H9 (cell line): ENCODE measurements at regions not wholly inside any gene's neighbourhood (a gene's known extent, or its start where the extent isn't known, plus 50 kb on each side); places are given as distances from the start of the nearest gene placed in this dataset.

Source experiments
- DNase-seq: peaks from one replicate; pipeline ENCODE4 v3.0.0-alpha.2; 2017
- H2AFZ ChIP-seq: one replicate; pipeline ENCODE4 v1.6.1; 2013; ENCODE audit warnings: mild to moderate bottlenecking, low read length, control low read depth, moderate library complexity
- H2AK5ac ChIP-seq: 2 replicates; pipeline ENCODE4 v1.6.1; 2013; ENCODE audit warnings: low read length, control low read depth, mixed read lengths; ENCODE audit not compliant: insufficient read length
- H2BK120ac ChIP-seq: one replicate; pipeline ENCODE4 v1.6.1; 2013; ENCODE audit warnings: low read depth, mild to moderate bottlenecking, low read length, control low read depth, inconsistent platforms; ENCODE audit not compliant: poor library complexity, severe bottlenecking
- H2BK12ac ChIP-seq: 2 replicates; pipeline ENCODE4 v1.6.1; 2013; ENCODE audit warnings: low read length, control low read depth, mixed read lengths, low read depth; ENCODE audit not compliant: insufficient read length
- H2BK15ac ChIP-seq: 2 replicates; pipeline ENCODE4 v1.6.1; 2013; ENCODE audit warnings: low read depth, low read length, control low read depth
- H2BK20ac ChIP-seq: one replicate; pipeline ENCODE4 v1.6.1; 2013; ENCODE audit warnings: low read depth, mild to moderate bottlenecking, low read length, control low read depth, inconsistent platforms; ENCODE audit not compliant: poor library complexity, severe bottlenecking
- H2BK5ac ChIP-seq: 2 replicates; pipeline ENCODE4 v1.6.1; 2013; ENCODE audit warnings: low read length, control low read depth, mixed read lengths; ENCODE audit not compliant: insufficient read length
- H3K14ac ChIP-seq: 2 replicates; pipeline ENCODE4 v1.6.1; 2013; ENCODE audit warnings: low read length, control low read depth; ENCODE audit not compliant: insufficient read depth
- H3K18ac ChIP-seq: 2 replicates; pipeline ENCODE4 v1.6.1; 2013; ENCODE audit warnings: low read depth, mild to moderate bottlenecking, mixed read lengths, low read length, control low read depth; ENCODE audit not compliant: insufficient read length
- H3K23ac ChIP-seq: 2 replicates; pipeline ENCODE4 v1.6.1; 2013; ENCODE audit warnings: low read length, control low read depth, mixed read lengths, low read depth; ENCODE audit not compliant: insufficient read length
- H3K23me2 ChIP-seq: 2 replicates; pipeline ENCODE4 v1.6.1; 2013; ENCODE audit warnings: low read depth, mild to moderate bottlenecking, mixed read lengths, low read length, control low read depth; ENCODE audit not compliant: insufficient read length, poor library complexity, severe bottlenecking
- H3K27ac ChIP-seq: 2 replicates; pipeline ENCODE4 v1.5.1; 2013; ENCODE audit warnings: low read length, control low read depth, mixed read lengths, low read depth; ENCODE audit not compliant: insufficient read length
- H3K27me3 ChIP-seq: 2 replicates; pipeline ENCODE4 v1.6.1; 2013; ENCODE audit warnings: low read length, control low read depth, inconsistent platforms; ENCODE audit not compliant: insufficient read depth
- H3K4ac ChIP-seq: 2 replicates; pipeline ENCODE4 v1.6.1; 2013; ENCODE audit warnings: low read depth, mild to moderate bottlenecking, control low read depth, inconsistent platforms, low read length, moderate library complexity
- H3K4me1 ChIP-seq: 2 replicates; pipeline ENCODE4 v1.6.1; 2013; ENCODE audit warnings: low read length, control low read depth, inconsistent platforms; ENCODE audit not compliant: insufficient read depth
- H3K4me2 ChIP-seq: 2 replicates; pipeline ENCODE4 v1.6.1; 2013; ENCODE audit warnings: low read length, control low read depth, mixed read lengths; ENCODE audit not compliant: insufficient read length, insufficient read depth
- H3K56ac ChIP-seq: 2 replicates; pipeline ENCODE4 v1.6.1; 2013; ENCODE audit warnings: low read depth, mild to moderate bottlenecking, mixed read lengths, low read length, control low read depth; ENCODE audit not compliant: insufficient read length
- H3K79me1 ChIP-seq: 2 replicates; pipeline ENCODE4 v1.6.1; 2013; ENCODE audit warnings: low read depth, mild to moderate bottlenecking, moderate library complexity, low read length, control low read depth, inconsistent platforms; ENCODE audit not compliant: insufficient read depth, poor library complexity, severe bottlenecking
- H3K79me2 ChIP-seq: 2 replicates; pipeline ENCODE4 v1.6.1; 2013; ENCODE audit warnings: low read length, control low read depth, inconsistent platforms; ENCODE audit not compliant: insufficient read depth
- H3K9ac ChIP-seq: 2 replicates; pipeline ENCODE4 v1.6.1; 2013; ENCODE audit warnings: low read length, control low read depth, mixed read lengths; ENCODE audit not compliant: insufficient read length; ENCODE audit errors: extremely low read depth
- H3K9me3 ChIP-seq: one replicate; pipeline ENCODE4 v1.6.1; 2013; ENCODE audit warnings: low read depth, low read length, inconsistent platforms; ENCODE audit not compliant: control insufficient read depth
- H3T11ph ChIP-seq: one replicate; pipeline ENCODE4 v1.6.1; 2013; ENCODE audit warnings: mild to moderate bottlenecking, low read length, control low read depth, inconsistent platforms
- H4K20me1 ChIP-seq: one replicate; pipeline ENCODE4 v1.6.1; 2013; ENCODE audit not compliant: control insufficient read depth, insufficient read length, insufficient read depth
- H4K5ac ChIP-seq: 2 replicates; pipeline ENCODE4 v1.6.1; 2013; ENCODE audit warnings: low read depth, mild to moderate bottlenecking, mixed read lengths, low read length, control low read depth; ENCODE audit not compliant: insufficient read length
- H4K8ac ChIP-seq: replicated peaks from 2 replicates; pipeline ENCODE4 v1.6.1; 2013; ENCODE audit warnings: low read length, control low read depth, mixed read lengths, low read depth; ENCODE audit not compliant: insufficient read length
- H4K91ac ChIP-seq: 2 replicates; pipeline ENCODE4 v1.6.1; 2013; ENCODE audit warnings: low read depth, mild to moderate bottlenecking, moderate library complexity, mixed read lengths, low read length, control low read depth; ENCODE audit not compliant: insufficient read length
- H3K27ac Mint-ChIP-seq, 3 experiments: 2 replicates in 2 of 3; 3 replicates in 1 of 3; pipeline ENCODE4 v1.8.0; 2020 to 2021; ENCODE audit warnings: mixed read lengths in 3 of 3, mild to moderate bottlenecking in 1 of 3, moderate library complexity in 1 of 3
- H3K27me3 Mint-ChIP-seq: 2 replicates; pipeline ENCODE4 v1.8.0; 2021; ENCODE audit warnings: low read depth, mild to moderate bottlenecking, moderate library complexity, mixed read lengths
- H3K36me3 Mint-ChIP-seq, 3 experiments: 2 replicates in 2 of 3; 3 replicates in 1 of 3; pipeline ENCODE4 v1.8.0; 2020 to 2021; ENCODE audit warnings: low read depth in 3 of 3, mixed read lengths in 3 of 3; ENCODE audit not compliant: insufficient read depth in 1 of 3
- H3K4me1 Mint-ChIP-seq, 2 experiments: 2 replicates each; pipeline ENCODE4 v1.8.0; 2020; ENCODE audit warnings: mixed read lengths in 2 of 2
- H3K4me3 Mint-ChIP-seq, 2 experiments: 2 replicates in 1 of 2; 3 replicates in 1 of 2; pipeline ENCODE4 v1.8.0; 2020 to 2021; ENCODE audit warnings: mild to moderate bottlenecking in 2 of 2, mixed read lengths in 2 of 2, moderate library complexity in 1 of 2
- H3K9me3 Mint-ChIP-seq, 2 experiments: 2 replicates in 1 of 2; 3 replicates in 1 of 2; pipeline ENCODE4 v1.8.0; 2020; ENCODE audit warnings: mild to moderate bottlenecking in 2 of 2, mixed read lengths in 2 of 2, moderate library complexity in 1 of 2
- WGBS: extraction: QIAGEN DNeasy Blood & Tissue Kit; methylation state at CpG from one replicate; pipeline ENCODE4 v1.1.7; 2013; ENCODE audit warnings: missing lambda C conversion rate, low lambda C conversion rate, mixed read lengths; ENCODE audit not compliant: insufficient read length; ENCODE audit errors: extremely low coverage; 5-methylcytosine and 5-hydroxymethylcytosine counted together
- TF ChIP-seq, protein P1 (sequence below): fragments of 200-600 bp; sonication (generic); conservative IDR thresholded peaks from 3 replicates; pipeline ENCODE4 v1.8.0; 2021; ENCODE audit warnings: antibody characterized with exemption, mild to moderate bottlenecking

DNA sequence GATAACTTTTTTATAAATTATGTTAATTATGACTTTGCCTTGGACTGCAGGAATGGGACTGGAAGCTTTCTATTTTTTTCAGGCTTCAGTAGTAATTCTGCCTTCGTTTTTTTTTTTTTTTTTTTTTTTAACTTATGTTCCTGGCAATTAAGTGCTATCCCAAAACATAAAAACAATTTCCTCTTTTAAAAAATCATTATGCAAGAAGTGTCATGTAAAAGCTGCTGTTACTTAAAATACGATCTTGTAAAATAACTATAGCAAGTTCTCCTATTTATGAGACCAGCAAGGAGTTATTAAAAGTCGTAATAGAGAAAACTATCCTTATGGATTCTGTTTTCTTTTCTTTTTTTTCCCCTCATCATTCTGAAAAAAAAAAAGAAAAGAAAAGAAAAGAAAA, 106.6 kb upstream of the FOXN2 start:
- Histone ChIP-seq H3K27me3 (no peaks in the 10 kb centered on the region), H4K5ac (no peak overlapping the region), H3T11ph (no peak overlapping the region), H3K23me2 (no peaks in the 10 kb centered on the region), H3K9me3 (no peaks in the 10 kb centered on the region), H3K18ac (no peak overlapping the region), H3K23ac (no peak overlapping the region), H2BK120ac (no peak overlapping the region), H3K9ac (no peak overlapping the region), H2BK5ac (no peak overlapping the region), H4K91ac (no peak overlapping the region), H2BK20ac (no peak overlapping the region), H3K4ac (no peak overlapping the region), H4K8ac (no peak overlapping the region), H3K56ac (no peak overlapping the region), H3K4me1 (peaks cover 13% of the 10 kb centered on the region; the same call in 1 of the 2 replicates), H3K4me2 (peak overlapping the region; percentile 72), H3K79me2 (no peaks in the 10 kb centered on the region), H2AK5ac (no peak overlapping the region), H4K20me1 (no peaks in the 10 kb centered on the region), H3K27ac (no peak overlapping the region), H2BK15ac (no peak overlapping the region), H2BK12ac (no peak overlapping the region), H2AFZ (no peak overlapping the region), H3K14ac (no peak overlapping the region), H3K79me1 (no peaks in the 10 kb centered on the region)
- WGBS, result no CpG with 5 or more reads among the region's 3 CpGs
- no peak overlapping the region for H3K27ac Mint-ChIP-seq
- no peak for DNase-seq
- no peaks in the 10 kb centered on the region; the same call in 1 of the 2 replicates for H3K27me3 Mint-ChIP-seq
- no peaks in the 10 kb centered on the region for H3K9me3 Mint-ChIP-seq
- 0 out of 7 replicates have a peak, but pooled peaks cover 0 to 2% (median 0%) of the 10 kb centered on the region in 3 experiments for H3K36me3 Mint-ChIP-seq
- TF ChIP-seq, protein P1, sequence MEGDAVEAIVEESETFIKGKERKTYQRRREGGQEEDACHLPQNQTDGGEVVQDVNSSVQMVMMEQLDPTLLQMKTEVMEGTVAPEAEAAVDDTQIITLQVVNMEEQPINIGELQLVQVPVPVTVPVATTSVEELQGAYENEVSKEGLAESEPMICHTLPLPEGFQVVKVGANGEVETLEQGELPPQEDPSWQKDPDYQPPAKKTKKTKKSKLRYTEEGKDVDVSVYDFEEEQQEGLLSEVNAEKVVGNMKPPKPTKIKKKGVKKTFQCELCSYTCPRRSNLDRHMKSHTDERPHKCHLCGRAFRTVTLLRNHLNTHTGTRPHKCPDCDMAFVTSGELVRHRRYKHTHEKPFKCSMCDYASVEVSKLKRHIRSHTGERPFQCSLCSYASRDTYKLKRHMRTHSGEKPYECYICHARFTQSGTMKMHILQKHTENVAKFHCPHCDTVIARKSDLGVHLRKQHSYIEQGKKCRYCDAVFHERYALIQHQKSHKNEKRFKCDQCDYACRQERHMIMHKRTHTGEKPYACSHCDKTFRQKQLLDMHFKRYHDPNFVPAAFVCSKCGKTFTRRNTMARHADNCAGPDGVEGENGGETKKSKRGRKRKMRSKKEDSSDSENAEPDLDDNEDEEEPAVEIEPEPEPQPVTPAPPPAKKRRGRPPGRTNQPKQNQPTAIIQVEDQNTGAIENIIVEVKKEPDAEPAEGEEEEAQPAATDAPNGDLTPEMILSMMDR, result no peak
- H3K4me3 Mint-ChIP-seq, result no peak overlapping the region
- peaks cover 38 to 42% of the 10 kb centered on the region in 2 experiments for H3K4me1 Mint-ChIP-seq
